CD4-positive, alpha-beta memory T cell (primary cell): ENCODE measurements at regions not wholly inside any gene's neighbourhood (a gene's known extent, or its start where the extent isn't known, plus 50 kb on each side); places are given as distances from the start of the nearest gene placed in this dataset.

Experiments used
- CTCF ChIA-PET: fragments of 350-600 bp; sonication (Branson Sonifier 250); formaldehyde crosslinking; loops from one replicate; lab custom pipeline; 2021; ENCODE audit warnings: inconsistent platforms; ENCODE audit not compliant: partially characterized antibody; lab: Charles Lee
- POLR2A ChIA-PET: fragments of 350-600 bp; sonication (Branson Sonifier 250); formaldehyde crosslinking; loops from one replicate; lab custom pipeline; 2021; ENCODE audit not compliant: partially characterized antibody; lab: Charles Lee
- DNase-seq, 5 donors: peaks; one replicate each; pipeline versions ENCODE4 v3.0.0 to v3.0.0-alpha.2; 2020 to 2022; ENCODE audit warnings: mixed read lengths in 1 of 5
- H3K27ac ChIP-seq: one replicate; pipeline ENCODE4 v1.7.0; 2013; ENCODE audit warnings: low read depth, low read length
- H3K27me3 ChIP-seq: 2 replicates; pipeline ENCODE4 v1.7.0; 2013; ENCODE audit warnings: mild to moderate bottlenecking, low read length, moderate library complexity; ENCODE audit not compliant: insufficient read depth
- H3K36me3 ChIP-seq: 2 replicates; pipeline ENCODE4 v1.7.0; 2013; ENCODE audit warnings: mild to moderate bottlenecking, low read length, moderate library complexity; ENCODE audit not compliant: insufficient read depth
- H3K4me1 ChIP-seq: 2 replicates; pipeline ENCODE4 v1.7.0; 2013; ENCODE audit warnings: mild to moderate bottlenecking, low read length, moderate library complexity; ENCODE audit not compliant: insufficient read depth
- H3K4me3 ChIP-seq, 2 donors: one replicate each; pipeline ENCODE4 v1.7.0; 2013; ENCODE audit warnings: low read length in 2 of 2, mild to moderate bottlenecking in 1 of 2
- H3K9me3 ChIP-seq, 2 donors: one replicate each; pipeline ENCODE4 v1.7.0; 2013; ENCODE audit warnings: low read length in 2 of 2, control low read depth in 1 of 2; ENCODE audit not compliant: control insufficient read depth in 1 of 2
- H3K27ac Mint-ChIP-seq, 7 donors: one replicate each; pipeline ENCODE4 v1.8.0; 2020 to 2021; ENCODE audit warnings: mixed read lengths in 7 of 7, mild to moderate bottlenecking in 6 of 7, inconsistent platforms in 3 of 7, moderate library complexity in 3 of 7
- H3K27me3 Mint-ChIP-seq, 2 donors: one replicate each; pipeline ENCODE4 v1.8.0; 2020 to 2021; ENCODE audit warnings: mixed read lengths in 2 of 2
- H3K36me3 Mint-ChIP-seq, 2 donors: one replicate each; pipeline ENCODE4 v1.8.0; 2020 to 2021; ENCODE audit warnings: mixed read lengths in 2 of 2, inconsistent platforms in 1 of 2, mild to moderate bottlenecking in 1 of 2
- H3K4me1 Mint-ChIP-seq, 4 donors: one replicate each; pipeline ENCODE4 v1.8.0; 2020 to 2021; ENCODE audit warnings: mixed read lengths in 4 of 4, mild to moderate bottlenecking in 1 of 4
- H3K4me3 Mint-ChIP-seq, 8 donors: one replicate each; pipeline ENCODE4 v1.8.0; 2020 to 2021; ENCODE audit warnings: mixed read lengths in 8 of 8, mild to moderate bottlenecking in 7 of 8, moderate library complexity in 6 of 8, inconsistent platforms in 3 of 8
- H3K9me3 Mint-ChIP-seq, 8 donors: one replicate each; pipeline ENCODE4 v1.8.0; 2020 to 2021; ENCODE audit warnings: mixed read lengths in 8 of 8, mild to moderate bottlenecking in 5 of 8, inconsistent platforms in 3 of 8, moderate library complexity in 1 of 8
- intact Hi-C: fragments of 100-400 bp; cut with micrococcal nuclease; formaldehyde crosslinking; loops from one replicate; pipeline ENCODE4 v1.15.1; 2023

GRCh38 chr9:11158063-11158462, 545.3 kb upstream of the PTPRD start:
- Mint-ChIP-seq H3K27ac (no peak overlapping the region), H3K9me3 (peaks cover 6 to 63% (median 38%) of the 10 kb centered on the region in 8 donors), H3K36me3 (no peaks in the 10 kb centered on the region), H3K4me3 (no peak overlapping the region), H3K4me1 (no peaks in the 10 kb centered on the region), H3K27me3 (peaks cover 0 to 3% of the 10 kb centered on the region in 2 donors)
- POLR2A ChIA-PET: no interaction called here
- no peak overlapping the region for H3K4me3 ChIP-seq
- no peak overlapping the region for H3K27ac ChIP-seq
- H3K9me3 ChIP-seq: no peaks in the 10 kb centered on the region
- CTCF ChIA-PET: no interaction called here
- DNase-seq: no peak
- H3K4me1 ChIP-seq: no peaks in the 10 kb centered on the region
- intact Hi-C loops: no loop called here
- no peaks in the 10 kb centered on the region for H3K27me3 ChIP-seq
- no peaks in the 10 kb centered on the region for H3K36me3 ChIP-seq

- Mint-ChIP-seq H3K4me1 (no peaks in the 10 kb centered on the region), H3K4me3 (no peak overlapping the region), H3K9me3 (peaks cover 6 to 68% (median 41%) of the 10 kb centered on the region in 8 donors), H3K27ac (no peak overlapping the region), H3K36me3 (no peaks in the 10 kb centered on the region), H3K27me3 (peaks cover 0 to 3% of the 10 kb centered on the region in 2 donors)
- intact Hi-C loops: no loop called here
- ChIA-PET POLR2A (no interaction called here), CTCF (no interaction called here)
- DNase-seq: no peak
- H3K36me3 ChIP-seq: no peaks in the 10 kb centered on the region
- H3K4me3 ChIP-seq: no peak overlapping the region
- no peaks in the 10 kb centered on the region for H3K27me3 ChIP-seq
- H3K9me3 ChIP-seq: no peaks in the 10 kb centered on the region
- no peaks in the 10 kb centered on the region for H3K4me1 ChIP-seq
- H3K27ac ChIP-seq: no peak overlapping the region
Observed at GRCh38 chr9:11158676-11159075, 545.9 kb upstream of the PTPRD start.

- H3K4me3 Mint-ChIP-seq: no peak overlapping the region
- H3K27ac Mint-ChIP-seq: no peak overlapping the region
- no peaks in the 10 kb centered on the region for H3K27me3 ChIP-seq
- H3K36me3 ChIP-seq: no peaks in the 10 kb centered on the region
- peaks cover 0 to 3% of the 10 kb centered on the region in 2 donors for H3K27me3 Mint-ChIP-seq
- H3K4me3 ChIP-seq: no peak overlapping the region
- no peaks in the 10 kb centered on the region for H3K36me3 Mint-ChIP-seq
- POLR2A ChIA-PET: no interaction called here
- no peak overlapping the region for H3K27ac ChIP-seq
- H3K9me3 ChIP-seq: no peaks in the 10 kb centered on the region
- intact Hi-C loops: no loop called here
- peaks cover 6 to 69% (median 38%) of the 10 kb centered on the region in 8 donors for H3K9me3 Mint-ChIP-seq
- no peak for DNase-seq
- CTCF ChIA-PET: no interaction called here
- no peaks in the 10 kb centered on the region for H3K4me1 ChIP-seq
- H3K4me1 Mint-ChIP-seq: no peaks in the 10 kb centered on the region
Observed at GRCh38 chr9:11159318-11159862, 546.6 kb upstream of the PTPRD start.

GRCh38 chr9:11163843-11164242, 551.0 kb upstream of the PTPRD start:
- H3K4me3 Mint-ChIP-seq: no peak overlapping the region
- peak overlapping the region in 1 of 7 donors; percentile 61 for H3K27ac Mint-ChIP-seq
- Histone ChIP-seq H3K27ac (no peak overlapping the region), H3K36me3 (no peaks in the 10 kb centered on the region), H3K27me3 (no peaks in the 10 kb centered on the region), H3K4me1 (no peaks in the 10 kb centered on the region), H3K4me3 (no peak overlapping the region), H3K9me3 (no peaks in the 10 kb centered on the region)
- H3K4me1 Mint-ChIP-seq: no peaks in the 10 kb centered on the region
- CTCF ChIA-PET: no interaction called here
- no peak for DNase-seq
- no peaks in the 10 kb centered on the region for H3K36me3 Mint-ChIP-seq
- peaks cover 2 to 59% (median 23%) of the 10 kb centered on the region in 8 donors for H3K9me3 Mint-ChIP-seq
- POLR2A ChIA-PET: no interaction called here
- H3K27me3 Mint-ChIP-seq: peaks cover 0 to 3% of the 10 kb centered on the region in 2 donors
- intact Hi-C loops: no loop called here

- Mint-ChIP-seq H3K4me3 (no peak overlapping the region), H3K4me1 (no peaks in the 10 kb centered on the region), H3K27ac (no peak overlapping the region), H3K27me3 (no peaks in the 10 kb centered on the region), H3K9me3 (peaks cover 0 to 39% (median 19%) of the 10 kb centered on the region in 8 donors), H3K36me3 (no peaks in the 10 kb centered on the region)
- H3K4me1 ChIP-seq: no peaks in the 10 kb centered on the region
- no peaks in the 10 kb centered on the region for H3K36me3 ChIP-seq
- no peaks in the 10 kb centered on the region for H3K27me3 ChIP-seq
- DNase-seq: no peak
- H3K27ac ChIP-seq: no peak overlapping the region
- H3K4me3 ChIP-seq: no peak overlapping the region
- intact Hi-C loops: no loop called here
- POLR2A ChIA-PET: no interaction called here
- H3K9me3 ChIP-seq: no peaks in the 10 kb centered on the region
- CTCF ChIA-PET: no interaction called here
Observed at GRCh38 chr9:11182001-11182400, 569.2 kb upstream of the PTPRD start.

- H3K36me3 ChIP-seq: no peaks in the 10 kb centered on the region
- Mint-ChIP-seq H3K36me3 (peaks cover 0 to 2% of the 10 kb centered on the region in 2 donors), H3K9me3 (peaks cover 6 to 37% (median 21%) of the 10 kb centered on the region in 8 donors), H3K27ac (no peak overlapping the region), H3K27me3 (no peaks in the 10 kb centered on the region), H3K4me3 (no peak overlapping the region), H3K4me1 (no peaks in the 10 kb centered on the region)
- H3K4me3 ChIP-seq: no peak overlapping the region
- H3K27ac ChIP-seq: no peak overlapping the region
- H3K4me1 ChIP-seq: no peaks in the 10 kb centered on the region
- peaks cover 0 to 3% of the 10 kb centered on the region in 2 donors for H3K9me3 ChIP-seq
- DNase-seq: no peak
- POLR2A ChIA-PET: no interaction called here
- intact Hi-C loops: no loop called here
- H3K27me3 ChIP-seq: no peaks in the 10 kb centered on the region
- CTCF ChIA-PET: no interaction called here
Observed at GRCh38 chr9:11190719-11191118, 577.9 kb upstream of the PTPRD start.

- no peak overlapping the region for H3K27ac Mint-ChIP-seq
- Histone ChIP-seq H3K36me3 (no peaks in the 10 kb centered on the region), H3K4me3 (no peak overlapping the region), H3K27ac (no peak overlapping the region), H3K4me1 (no peaks in the 10 kb centered on the region), H3K9me3 (no peaks in the 10 kb centered on the region), H3K27me3 (no peaks in the 10 kb centered on the region)
- DNase-seq: no peak
- intact Hi-C loops: no loop called here
- H3K4me3 Mint-ChIP-seq: no peak overlapping the region
- H3K27me3 Mint-ChIP-seq: no peaks in the 10 kb centered on the region
- H3K9me3 Mint-ChIP-seq: peaks cover 3 to 26% (median 14%) of the 10 kb centered on the region in 8 donors
- ChIA-PET CTCF (no interaction called here), POLR2A (no interaction called here)
- peaks cover 2 to 3% of the 10 kb centered on the region in 2 donors for H3K36me3 Mint-ChIP-seq
- H3K4me1 Mint-ChIP-seq: no peaks in the 10 kb centered on the region
Observed at GRCh38 chr9:11192993-11193392, 580.2 kb upstream of the PTPRD start.

- no peak overlapping the region for H3K4me3 ChIP-seq
- no peak for DNase-seq
- H3K27me3 Mint-ChIP-seq: no peaks in the 10 kb centered on the region
- H3K9me3 Mint-ChIP-seq: peaks cover 0 to 26% (median 10%) of the 10 kb centered on the region in 8 donors
- H3K36me3 Mint-ChIP-seq: peaks cover 2 to 3% of the 10 kb centered on the region in 2 donors
- intact Hi-C loops: no loop called here
- H3K27ac ChIP-seq: no peak overlapping the region
- ChIA-PET CTCF (no interaction called here), POLR2A (no interaction called here)
- no peaks in the 10 kb centered on the region for H3K4me1 Mint-ChIP-seq
- no peak overlapping the region for H3K27ac Mint-ChIP-seq
- H3K27me3 ChIP-seq: no peaks in the 10 kb centered on the region
- no peak overlapping the region for H3K4me3 Mint-ChIP-seq
- H3K36me3 ChIP-seq: no peaks in the 10 kb centered on the region
- H3K4me1 ChIP-seq: no peaks in the 10 kb centered on the region
- no peaks in the 10 kb centered on the region for H3K9me3 ChIP-seq
Observed at GRCh38 chr9:11194246-11194645, 581.4 kb upstream of the PTPRD start.
